GM18519 (cell line): ENCODE measurements at regions not wholly inside any gene's neighbourhood (a gene's known extent, or its start where the extent isn't known, plus 50 kb on each side); places are given as distances from the start of the nearest gene placed in this dataset.

Experiments
- ATAC-seq: cut with Tn5 transposase; IDR thresholded peaks from one replicate; pipeline ENCODE4 v1.9.1; 2021; ENCODE audit warnings: mild to moderate bottlenecking, moderate library complexity; ENCODE audit not compliant: unreplicated experiment, low FRiP score

DNA sequence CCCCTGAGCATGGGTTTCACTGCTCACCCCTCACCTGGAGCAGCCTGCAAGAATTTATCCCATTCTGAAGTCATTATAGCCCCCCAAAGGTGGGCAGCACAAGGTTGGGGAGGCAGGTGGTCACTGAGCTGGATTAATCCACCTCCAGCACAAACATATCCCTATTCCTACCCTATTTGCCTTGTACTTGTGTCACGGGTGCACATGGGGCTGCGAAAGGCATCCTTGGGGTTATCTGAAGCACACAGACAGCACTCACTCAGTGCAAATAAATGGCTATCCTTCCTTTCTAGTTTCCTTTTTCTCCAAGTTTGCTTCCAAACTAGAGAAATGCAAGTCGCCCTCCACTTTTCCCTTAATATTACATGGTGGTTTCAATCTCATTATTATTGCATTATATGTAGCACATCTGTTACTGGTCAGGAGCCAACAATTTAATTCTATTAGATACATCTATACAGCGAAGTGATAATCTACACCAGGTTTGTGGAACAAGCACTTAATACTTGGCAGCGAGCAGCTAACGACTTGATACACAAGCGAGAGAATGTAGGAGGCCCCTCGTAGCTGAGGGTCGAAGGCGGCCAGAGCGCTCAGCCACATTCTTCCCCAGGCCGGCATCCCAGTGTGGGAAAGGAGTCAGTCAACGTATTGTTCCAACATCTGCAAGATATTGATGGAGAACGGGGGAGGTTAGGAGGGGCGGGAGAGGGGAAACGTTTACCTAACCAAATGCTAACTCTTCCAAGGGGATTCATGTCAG is 121.3 kb upstream of the HABP2 start:
- ATAC-seq, result no peak

DNA sequence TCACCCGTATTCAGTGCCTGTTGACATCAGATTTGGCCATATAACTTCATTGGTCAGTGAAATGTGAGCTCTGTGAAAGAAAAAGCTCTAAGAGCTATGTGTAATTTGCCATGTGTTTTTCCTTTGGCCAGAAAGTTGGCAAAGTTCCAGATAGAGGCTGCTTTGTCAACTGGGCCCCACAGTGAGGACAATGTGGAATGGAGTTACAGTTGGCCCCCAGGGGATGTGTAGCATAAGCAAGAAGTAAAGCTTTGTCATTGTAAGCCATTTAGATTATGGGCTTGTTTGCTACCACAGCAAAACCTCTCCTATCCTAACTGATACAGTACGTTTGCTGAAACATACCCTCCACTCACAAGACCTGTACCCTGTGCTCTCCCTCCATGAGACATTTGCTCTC is 119.1 kb upstream of the HABP2 start:
- ATAC-seq, result no peak

DNA sequence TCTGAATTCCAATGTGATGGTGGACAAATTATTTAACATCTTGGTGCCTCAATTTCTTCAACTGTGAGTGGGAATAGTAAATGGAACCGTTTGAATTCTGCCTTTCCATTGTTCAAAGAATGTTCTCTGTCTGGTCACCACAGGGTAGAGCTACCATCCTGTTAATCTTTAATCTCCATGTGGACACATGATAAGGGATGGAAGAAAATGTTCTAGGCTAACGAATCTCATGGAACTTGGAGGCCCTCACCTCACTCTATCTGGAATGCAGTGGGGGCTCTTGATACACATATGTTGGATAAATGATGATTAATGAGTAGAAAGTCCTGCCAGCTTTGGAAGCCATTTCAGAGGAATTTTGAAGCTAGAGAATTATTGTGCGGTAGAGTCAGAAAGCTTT is 118.5 kb upstream of the HABP2 start:
- no peak for ATAC-seq

DNA sequence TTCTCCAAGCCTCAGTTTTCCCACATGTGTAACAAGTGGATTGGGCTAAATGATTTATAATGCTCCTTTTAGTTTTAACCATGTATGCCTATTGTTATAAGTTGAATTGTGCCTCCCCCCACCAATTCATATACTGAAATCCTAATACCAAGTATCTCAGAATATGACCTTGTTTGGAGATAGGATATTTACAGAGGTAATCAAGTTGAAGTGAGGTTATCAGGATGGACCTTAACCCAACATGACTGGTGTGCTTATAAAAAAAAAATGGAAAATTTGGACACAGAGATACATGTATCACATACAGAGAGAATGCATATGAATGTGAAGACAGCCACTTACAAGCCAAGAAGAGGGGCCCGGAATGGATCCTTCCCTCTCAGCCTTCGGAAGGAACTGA is 117.9 kb upstream of the HABP2 start:
- no peak for ATAC-seq

DNA sequence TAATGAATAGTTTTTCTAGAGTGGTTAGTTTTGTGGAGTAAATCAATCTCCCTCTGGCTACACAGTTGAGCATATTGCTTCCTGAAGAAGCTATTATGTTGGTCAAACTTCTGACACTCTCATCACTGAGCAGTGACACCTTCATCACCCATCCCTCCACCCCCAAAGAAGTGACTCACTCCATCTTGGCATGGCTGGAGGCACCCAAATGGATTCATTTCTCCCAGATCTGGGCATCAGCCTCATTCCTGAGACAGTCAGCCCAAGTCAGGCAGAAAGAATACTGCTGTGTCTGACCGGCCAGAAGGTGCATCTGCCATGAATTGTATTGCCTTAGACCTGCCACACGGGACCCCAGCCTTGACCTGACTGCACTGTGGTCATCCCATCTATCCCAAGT is 117.0 kb upstream of the HABP2 start:
- no peak for ATAC-seq

DNA sequence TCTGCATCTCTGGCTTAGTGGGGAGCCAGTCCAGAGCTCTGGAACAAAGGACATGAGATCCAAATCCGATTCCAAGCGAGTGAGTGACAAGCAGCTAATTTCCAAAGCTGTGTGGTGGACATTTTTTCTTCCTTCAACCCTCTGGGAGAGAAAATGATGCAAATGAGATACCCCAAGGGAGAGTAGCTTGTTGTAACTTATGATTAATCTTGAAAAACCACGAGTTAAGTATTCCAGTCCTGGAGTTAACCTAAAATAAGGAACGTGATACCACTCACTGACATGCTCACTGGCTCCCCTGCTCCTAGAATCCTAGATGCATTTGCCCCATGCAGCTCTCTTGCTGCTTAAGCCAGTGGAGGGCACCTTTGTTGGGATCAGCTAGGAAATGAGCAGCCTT is 116.0 kb upstream of the HABP2 start:
- ATAC-seq, result no peak

DNA sequence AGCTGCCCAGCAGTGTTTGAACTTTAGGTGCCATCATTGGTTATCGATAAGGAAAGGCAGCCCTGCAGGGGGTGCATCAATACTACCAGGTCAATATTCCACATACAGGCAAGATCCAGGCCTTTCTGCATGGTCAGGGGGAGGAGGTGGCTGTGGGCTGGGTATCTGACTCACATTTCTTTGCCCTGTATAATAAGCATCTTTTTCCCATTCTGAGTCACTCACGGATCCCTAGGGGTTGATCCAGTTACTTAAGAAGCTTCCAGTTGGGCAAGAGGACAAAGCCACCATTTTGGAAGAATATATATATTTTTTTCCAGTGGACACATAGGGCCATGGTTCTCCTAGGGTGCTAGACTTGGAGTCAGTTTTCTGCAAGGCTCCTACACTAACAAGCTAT is 114.2 kb upstream of the HABP2 start:
- ATAC-seq, result no peak

DNA sequence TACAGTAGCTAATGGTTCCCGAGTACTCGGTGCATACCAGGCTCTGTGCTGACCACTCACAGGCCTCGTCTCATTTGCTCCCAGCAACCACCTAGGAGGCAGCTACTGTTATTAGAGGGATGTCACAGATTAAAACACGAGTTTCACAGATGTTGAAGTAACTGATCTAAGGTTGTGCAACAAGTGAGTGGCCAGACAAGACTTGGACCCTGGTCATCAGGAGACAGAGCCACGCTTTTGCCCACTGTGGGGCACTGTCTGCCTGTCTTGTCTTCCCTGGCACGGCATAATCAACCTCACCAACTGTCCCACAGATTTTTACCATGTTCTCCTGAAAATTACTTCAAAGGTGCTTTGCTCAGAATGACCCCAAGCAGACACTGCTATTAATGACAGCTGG is 111.6 kb upstream of the HABP2 start:
- ATAC-seq, result no peak

DNA sequence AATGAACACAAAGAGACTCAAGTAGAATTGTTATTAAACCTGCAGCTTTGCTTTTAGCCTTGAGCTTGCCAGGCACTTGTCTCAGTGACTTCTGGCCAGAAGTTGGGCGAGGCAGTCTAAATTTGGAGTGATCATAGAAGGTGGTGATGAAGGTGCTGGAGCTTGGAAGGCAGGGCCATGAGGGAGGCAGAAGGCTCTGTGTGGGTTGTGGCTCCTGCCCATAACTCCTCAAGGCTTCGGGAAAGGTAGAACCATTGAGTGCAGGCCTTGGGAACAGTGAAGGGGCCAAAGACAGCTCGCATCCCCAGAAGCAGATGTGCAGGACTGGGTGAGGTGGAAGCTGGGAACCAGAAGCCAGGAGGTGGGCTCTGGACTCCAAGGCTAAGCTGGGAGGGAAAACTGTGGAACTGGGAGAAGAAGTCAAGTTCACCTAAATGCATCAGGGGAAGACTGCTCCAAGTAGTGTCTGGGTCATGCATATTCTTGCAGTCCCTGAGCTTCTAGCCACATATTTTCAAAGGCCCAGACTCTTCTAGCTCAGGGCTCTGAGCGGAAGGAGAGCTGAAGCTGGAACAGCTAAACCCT is 111.1 kb upstream of the HABP2 start:
- ATAC-seq, result no peak

DNA sequence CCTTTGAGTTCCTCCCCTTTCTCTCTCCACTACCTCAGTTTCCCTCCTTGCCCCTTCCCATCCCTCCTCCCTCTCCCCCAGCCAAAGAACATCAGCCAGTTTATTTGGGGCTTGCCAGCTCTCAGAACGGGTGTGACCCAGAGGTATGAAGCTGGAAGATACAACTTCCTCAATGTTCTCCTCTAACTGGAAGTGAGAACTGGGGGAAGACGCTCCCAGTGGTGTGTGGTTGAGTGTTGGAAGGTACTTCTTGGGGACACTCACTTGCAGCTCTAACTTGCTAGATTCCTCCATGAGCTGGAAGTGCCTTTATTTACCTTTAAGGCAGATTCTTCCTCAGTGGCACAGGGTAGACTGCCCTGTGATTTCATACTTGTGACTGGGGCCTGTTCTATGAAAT is 110.5 kb upstream of the HABP2 start:
- ATAC-seq, result no peak

DNA sequence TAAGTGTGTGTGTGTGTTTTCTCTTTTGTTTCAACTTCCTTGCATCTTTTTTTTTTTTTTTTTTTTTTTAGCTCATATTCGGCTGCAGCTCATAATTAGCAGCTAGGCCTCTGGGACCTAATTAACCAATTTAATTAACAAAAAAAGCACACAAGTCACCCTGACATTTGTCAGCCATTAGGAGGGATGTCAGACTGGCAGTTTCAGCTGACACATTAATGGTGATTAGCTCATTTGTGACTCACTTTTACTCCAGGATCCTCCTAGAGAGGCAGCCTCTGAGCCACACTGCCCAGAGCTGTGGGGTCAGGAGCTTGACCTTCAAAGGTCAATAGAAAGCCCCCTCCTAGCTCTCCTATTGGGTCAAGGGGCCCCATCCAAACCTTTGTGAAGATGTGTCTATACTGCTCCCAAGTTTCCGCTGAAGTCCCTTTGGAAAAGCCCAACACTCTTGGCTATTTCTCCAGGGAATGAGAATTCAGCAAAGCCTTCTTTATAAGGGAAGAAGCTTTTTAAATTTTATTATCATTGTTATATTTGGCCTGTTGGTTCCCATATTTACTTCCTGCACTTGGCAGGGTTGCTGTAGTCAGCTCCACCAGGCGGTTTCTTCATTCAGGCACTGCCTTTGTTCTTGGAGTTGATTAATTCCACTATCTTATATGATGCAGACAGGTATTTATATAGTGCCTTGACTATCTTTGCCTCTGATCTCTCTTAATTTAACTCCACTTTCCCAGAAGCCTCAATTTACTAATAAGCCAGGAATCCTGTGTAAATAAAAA is 109.5 kb upstream of the HABP2 start:
- ATAC-seq, result no peak

DNA sequence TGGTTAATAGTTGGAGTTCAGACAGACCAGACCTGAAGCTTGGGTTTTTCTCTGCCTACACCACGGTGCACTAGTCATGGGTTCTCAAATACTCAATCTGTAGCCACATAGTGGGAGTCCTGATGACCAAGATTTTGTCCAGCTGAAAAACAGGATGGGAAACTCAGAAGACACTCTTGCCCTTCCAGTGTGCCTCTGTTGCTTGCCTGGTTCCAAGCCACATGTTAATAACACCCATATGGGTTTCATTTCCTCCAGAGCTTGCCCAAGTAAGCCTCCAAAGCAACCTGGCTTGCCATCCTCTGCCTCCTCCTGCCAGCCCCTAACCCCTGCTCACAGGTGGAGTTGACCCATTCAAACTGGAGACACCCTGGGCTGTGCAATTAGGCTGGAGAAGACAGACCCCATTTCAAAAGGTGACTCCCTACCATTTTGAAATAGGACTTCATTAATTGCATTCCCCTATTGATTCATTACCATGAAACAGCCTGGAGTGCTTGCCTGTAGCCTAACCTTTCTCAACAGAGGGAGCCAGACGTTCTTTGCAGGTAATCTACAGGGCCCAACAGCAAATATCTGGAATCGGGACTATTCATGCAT is 108.0 kb upstream of the HABP2 start:
- ATAC-seq, result no peak

DNA sequence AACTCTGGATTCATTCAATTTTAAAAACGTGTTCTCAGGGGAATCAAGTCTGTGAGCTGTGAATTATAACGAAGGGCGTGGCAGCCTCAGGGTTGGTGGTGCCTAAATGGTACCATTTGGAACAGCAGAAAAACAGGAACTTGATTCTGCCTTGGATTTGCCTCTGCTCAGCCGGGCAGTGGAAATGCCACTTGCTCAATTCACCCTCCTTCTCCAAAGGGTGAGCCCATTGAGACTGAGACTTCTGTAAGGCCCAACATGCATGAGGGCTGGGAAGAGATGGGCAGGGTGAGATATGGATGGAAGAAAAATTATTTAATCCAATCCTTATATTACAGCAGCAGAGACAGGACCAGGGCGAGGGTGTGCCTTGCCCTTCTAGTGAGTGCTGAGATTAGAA is 107.1 kb upstream of the HABP2 start:
- ATAC-seq, result no peak

DNA sequence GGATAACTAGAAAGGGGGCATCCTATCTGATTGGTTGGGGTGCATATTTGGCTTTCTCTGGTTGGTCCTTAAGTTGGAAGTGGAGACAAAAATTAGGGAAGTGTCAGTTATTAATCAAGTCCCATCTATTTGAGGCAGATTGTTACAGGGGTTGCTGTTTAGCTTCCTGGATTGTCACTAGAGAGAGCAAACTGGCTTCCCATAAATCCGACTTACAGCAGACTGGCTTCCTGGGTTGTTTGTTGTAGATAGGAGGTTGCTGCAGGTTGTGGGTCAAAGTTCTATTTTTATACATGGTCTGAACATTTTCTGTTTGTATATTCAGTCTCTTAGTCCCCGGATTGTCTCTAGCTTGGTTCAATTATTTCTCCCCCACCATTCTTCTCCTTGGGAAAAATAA is 106.1 kb upstream of the HABP2 start:
- ATAC-seq, result no peak

DNA sequence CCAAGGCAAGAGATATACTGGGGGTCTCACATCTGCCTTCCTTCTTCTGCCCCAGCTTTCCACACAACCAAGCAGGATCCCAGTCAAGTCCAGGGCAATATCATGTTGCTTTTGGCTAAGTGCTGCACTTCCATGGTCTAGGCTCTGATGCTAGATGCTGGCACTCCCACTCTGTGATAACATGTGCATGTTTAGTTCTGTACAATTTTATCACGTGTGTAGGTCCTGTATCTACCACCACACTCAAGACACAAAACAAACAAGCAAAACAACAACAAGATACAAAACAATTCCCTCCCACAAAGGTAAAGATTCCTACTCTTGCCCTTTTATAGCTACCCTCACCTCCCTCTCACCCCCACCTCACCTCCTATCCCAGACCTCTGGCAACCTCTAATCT is 105.6 kb upstream of the HABP2 start:
- no peak for ATAC-seq

DNA sequence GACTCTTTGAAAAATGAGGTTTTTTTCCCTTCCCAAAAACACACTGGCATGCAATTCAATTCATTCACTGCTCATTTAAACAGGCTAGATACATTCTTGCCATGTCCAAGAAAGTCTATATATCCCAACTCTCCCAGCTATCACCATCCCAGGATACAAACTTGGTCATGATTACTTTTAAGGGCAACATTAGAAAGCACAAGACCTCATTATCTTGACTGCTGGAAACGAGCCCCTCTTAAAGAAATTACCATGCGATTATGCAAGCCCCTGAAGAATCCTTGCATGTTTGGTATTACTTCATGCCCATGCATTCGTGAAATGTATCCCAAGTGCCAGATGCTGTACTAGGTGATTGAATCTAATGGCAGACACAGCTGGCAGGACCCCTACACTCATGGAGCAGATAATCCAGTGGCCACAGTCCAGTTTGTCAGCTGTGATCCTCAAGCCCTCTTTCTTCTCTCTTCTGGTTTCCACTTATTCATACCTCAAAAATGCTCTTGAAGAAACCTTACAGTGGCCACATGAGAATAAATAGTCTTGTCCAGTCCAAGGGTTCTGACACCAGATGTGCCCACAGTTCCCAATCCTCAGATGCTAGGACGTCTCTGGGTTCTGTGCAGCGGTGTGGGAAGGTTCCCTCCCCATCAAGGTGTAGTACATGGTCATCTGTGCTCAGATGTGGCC is 103.7 kb upstream of the HABP2 start:
- ATAC-seq, result no peak

DNA sequence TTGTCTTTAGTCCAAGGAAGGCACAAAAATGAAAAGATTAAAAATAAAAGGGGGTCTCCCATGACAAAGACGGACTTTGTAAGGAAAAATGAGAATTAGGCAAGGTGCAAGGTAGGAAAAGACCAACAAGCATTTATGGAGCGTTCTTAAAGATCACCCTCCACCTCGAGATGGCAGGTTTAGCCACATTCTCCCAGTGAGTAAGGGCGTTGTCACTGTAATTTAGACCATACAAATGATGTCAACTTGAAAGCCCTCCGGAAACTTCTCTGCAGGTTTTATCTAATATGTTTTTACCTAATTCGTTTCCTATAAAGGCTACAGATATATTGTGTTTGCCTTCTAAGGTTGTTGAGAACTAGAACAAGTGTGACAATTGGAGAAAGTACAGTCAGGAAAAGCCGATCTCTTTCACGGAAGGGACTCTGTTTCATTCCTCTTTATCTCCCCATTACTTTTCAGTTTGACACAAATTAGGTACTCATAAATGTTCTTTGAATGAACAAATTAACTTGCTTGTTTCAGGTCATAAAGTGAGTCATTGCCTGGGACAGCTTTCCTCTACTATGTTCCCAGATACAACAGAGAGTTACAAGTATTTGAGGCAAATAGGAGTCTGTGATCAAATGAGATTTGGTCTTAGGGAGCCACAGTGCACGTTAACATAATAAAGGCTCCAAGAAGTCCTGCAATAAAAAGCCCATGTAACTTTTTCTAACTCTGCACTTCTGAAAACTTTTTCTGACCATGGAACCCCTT is 102.6 kb upstream of the HABP2 start:
- no peak for ATAC-seq

DNA sequence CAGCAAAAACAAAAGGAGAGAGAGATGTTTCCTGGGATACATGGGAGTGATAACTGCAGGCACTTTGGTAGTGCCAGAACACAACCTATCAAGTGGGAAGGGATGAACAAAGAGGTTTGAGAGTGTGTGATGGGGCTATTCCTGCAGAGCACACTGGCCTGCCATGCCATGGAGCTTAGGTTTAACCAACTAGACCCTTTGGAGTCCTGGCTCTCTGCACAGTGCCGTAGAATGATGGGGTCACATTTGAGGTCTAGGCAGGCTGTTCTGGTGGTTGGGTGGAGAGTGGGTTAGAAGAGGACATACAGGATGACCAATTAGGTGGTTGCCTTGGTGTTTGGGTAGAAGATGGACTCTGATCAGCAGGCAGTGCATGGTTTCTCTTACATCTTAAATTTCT is 101.9 kb upstream of the HABP2 start:
- ATAC-seq, result no peak

DNA sequence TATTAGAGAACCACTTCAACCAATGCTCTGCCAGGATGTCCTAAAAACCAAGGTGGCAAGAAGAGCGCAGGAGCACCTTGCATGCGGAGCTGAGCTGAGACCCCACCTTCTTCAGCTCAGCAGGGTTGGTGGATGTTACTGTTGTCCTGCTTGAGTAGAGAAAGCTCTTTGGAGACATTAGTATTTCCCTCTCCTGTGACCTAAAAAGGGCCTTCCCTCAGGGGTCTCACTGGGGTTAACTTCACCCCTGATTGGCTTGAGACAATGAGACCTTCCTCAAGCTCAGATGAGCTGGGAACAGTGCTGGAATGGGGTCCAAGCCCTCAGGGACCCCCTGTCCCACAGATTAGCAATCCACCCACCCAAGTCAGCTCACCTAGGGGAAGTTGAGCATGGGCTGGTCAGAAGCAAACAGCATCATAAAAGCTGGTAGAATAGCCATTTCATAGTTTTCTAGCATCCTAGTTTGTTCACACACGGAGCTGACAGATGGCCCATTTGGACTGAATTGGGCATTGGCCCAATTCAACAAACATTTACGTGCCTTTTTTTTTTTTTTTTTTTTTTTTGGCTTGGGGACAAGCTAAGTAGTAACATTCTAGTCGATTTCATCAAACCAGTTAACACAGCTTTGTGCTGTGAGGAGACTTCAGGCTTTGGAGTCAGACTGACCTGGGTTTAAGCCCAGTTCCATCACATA is 100.6 kb upstream of the HABP2 start:
- no peak for ATAC-seq

DNA sequence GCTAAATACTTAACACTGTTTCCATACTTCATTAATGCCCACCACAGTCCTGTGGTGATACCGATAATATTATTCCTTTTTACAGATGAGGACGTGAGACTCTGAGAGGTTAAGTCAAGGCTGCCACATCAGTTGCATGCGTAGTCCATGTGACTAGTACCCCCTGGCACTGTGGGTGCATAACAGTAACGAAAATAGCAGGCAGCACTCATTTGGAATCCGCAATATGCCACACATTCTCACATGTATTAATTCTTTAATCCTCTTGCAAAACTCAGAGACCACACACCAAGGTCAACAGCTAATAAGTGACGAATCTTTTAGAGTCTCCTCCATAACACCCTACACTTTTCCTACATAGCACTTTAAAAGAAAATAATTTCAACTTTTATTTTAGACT is 99.5 kb upstream of the HABP2 start:
- ATAC-seq, result no peak
